ENCODE measurements at regions not wholly inside any gene's neighbourhood (a gene's known extent, or its start where the extent isn't known, plus 50 kb on each side); places are given as distances from the start of the nearest gene placed in this dataset.
A peak's percentile ranks its signal among the peaks of the same experiment; 100 is the strongest.
"Not testable (repeated sequence)": the region's sequence is repeated elsewhere in the genome, so short reads cannot be mapped to it uniquely, and the experiment has no call there.

- no peaks in the 10 kb centered on the region for H3K36me3 Mint-ChIP-seq
- no peak for ATAC-seq
- DNase-seq: no peak
- POLR2A ChIA-PET: no interaction called here
- no peaks in the 10 kb centered on the region for H3K27me3 Mint-ChIP-seq
- no peak overlapping the region for H3K27ac Mint-ChIP-seq
- no peak overlapping the region for H3K4me3 Mint-ChIP-seq
- peaks cover 0 to 20% (median 2%) of the 10 kb centered on the region in 9 donors for H3K9me3 Mint-ChIP-seq
- H3K4me1 Mint-ChIP-seq: no peaks in the 10 kb centered on the region
Measured at GRCh38 chr4:175071123-175071522, 153.0 kb downstream of the ADAM29 start.

GRCh38 chr4:175087145-175087544, 169.0 kb downstream of the ADAM29 start:
- Mint-ChIP-seq H3K9me3 (peaks cover 0 to 3% (median 0%) of the 10 kb centered on the region in 9 donors), H3K27me3 (no peaks in the 10 kb centered on the region)
- POLR2A ChIA-PET: no interaction called here

GRCh38 chr4:175090116-175090515, 172.0 kb downstream of the ADAM29 start:
- no peak overlapping the region for H3K4me3 Mint-ChIP-seq
- ATAC-seq (no peak), DNase-seq (no peak)
- POLR2A ChIA-PET: no interaction called here
- no peaks in the 10 kb centered on the region for H3K36me3 Mint-ChIP-seq
- no peaks in the 10 kb centered on the region for H3K27me3 Mint-ChIP-seq
- no peaks in the 10 kb centered on the region for H3K4me1 Mint-ChIP-seq
- H3K9me3 Mint-ChIP-seq: peaks cover 0 to 5% (median 2%) of the 10 kb centered on the region in 9 donors
- no peak overlapping the region for H3K27ac Mint-ChIP-seq

More at GRCh38 chr4:175087145-175087544, 169.0 kb downstream of the ADAM29 start:
- no peak overlapping the region for H3K4me3 Mint-ChIP-seq
- no peak overlapping the region for H3K27ac Mint-ChIP-seq
- no peaks in the 10 kb centered on the region for H3K36me3 Mint-ChIP-seq
- DNase-seq (no peak), ATAC-seq (no peak)
- H3K4me1 Mint-ChIP-seq: no peaks in the 10 kb centered on the region

GRCh38 chr4:175091649-175092048, 173.5 kb downstream of the ADAM29 start:
- H3K4me3 Mint-ChIP-seq: no peak overlapping the region
- H3K9me3 Mint-ChIP-seq: peaks cover under 1 to 15% (median 5%) of the 10 kb centered on the region in 9 donors
- ATAC-seq (no peak), DNase-seq (no peak)
- POLR2A ChIA-PET: no interaction called here
- H3K36me3 Mint-ChIP-seq: no peaks in the 10 kb centered on the region
- H3K27me3 Mint-ChIP-seq: no peaks in the 10 kb centered on the region
- no peak overlapping the region for H3K27ac Mint-ChIP-seq
- H3K4me1 Mint-ChIP-seq: no peaks in the 10 kb centered on the region

GRCh38 chr4:175092114-175092513, 174.0 kb downstream of the ADAM29 start:
- H3K36me3 Mint-ChIP-seq: no peaks in the 10 kb centered on the region
- ATAC-seq (no peak), DNase-seq (no peak)
- H3K27ac Mint-ChIP-seq: no peak overlapping the region
- H3K4me1 Mint-ChIP-seq: no peaks in the 10 kb centered on the region
- POLR2A ChIA-PET: no interaction called here
- H3K27me3 Mint-ChIP-seq: no peaks in the 10 kb centered on the region
- H3K4me3 Mint-ChIP-seq: no peak overlapping the region
- peaks cover 1 to 15% (median 5%) of the 10 kb centered on the region in 9 donors for H3K9me3 Mint-ChIP-seq

GRCh38 chr4:175093055-175093454, 174.9 kb downstream of the ADAM29 start:
- H3K4me3 Mint-ChIP-seq, H3K27me3 Mint-ChIP-seq, H3K36me3 Mint-ChIP-seq, DNase-seq, POLR2A ChIA-PET, ATAC-seq, H3K27ac Mint-ChIP-seq, H3K4me1 Mint-ChIP-seq: not testable (repeated sequence)
- H3K9me3 Mint-ChIP-seq: peaks cover 1 to 15% (median 6%) of the 10 kb centered on the region in 9 donors

- H3K4me1 Mint-ChIP-seq: no peaks in the 10 kb centered on the region
- POLR2A ChIA-PET: no interaction called here
- DNase-seq: no peak
- H3K9me3 Mint-ChIP-seq: peaks cover 7 to 25% (median 11%) of the 10 kb centered on the region in 9 donors
- H3K27me3 Mint-ChIP-seq: no peaks in the 10 kb centered on the region
- no peak overlapping the region for H3K4me3 Mint-ChIP-seq
- peaks cover 0 to 8% (median 0%) of the 10 kb centered on the region in 3 donors for H3K36me3 Mint-ChIP-seq
- no peak for ATAC-seq
- no peak overlapping the region for H3K27ac Mint-ChIP-seq
Measured at GRCh38 chr4:175103403-175103802, 185.2 kb downstream of the ADAM29 start.

GRCh38 chr4:175106301-175106700, 188.1 kb downstream of the ADAM29 start:
- DNase-seq (no peak), ATAC-seq (no peak)
- no peaks in the 10 kb centered on the region for H3K27me3 Mint-ChIP-seq
- peaks cover 0 to 27% (median 0%) of the 10 kb centered on the region in 3 donors for H3K36me3 Mint-ChIP-seq
- POLR2A ChIA-PET: no interaction called here
- H3K27ac Mint-ChIP-seq: no peak overlapping the region
- no peaks in the 10 kb centered on the region for H3K4me1 Mint-ChIP-seq
- H3K4me3 Mint-ChIP-seq: no peak overlapping the region
- peaks cover 12 to 49% (median 28%) of the 10 kb centered on the region in 9 donors for H3K9me3 Mint-ChIP-seq

- Mint-ChIP-seq H3K9me3 (peaks cover 18 to 63% (median 38%) of the 10 kb centered on the region in 9 donors), H3K4me1 (no peaks in the 10 kb centered on the region), H3K4me3 (no peak overlapping the region), H3K36me3 (peaks cover 0 to 27% (median 0%) of the 10 kb centered on the region in 3 donors), H3K27ac (no peak overlapping the region), H3K27me3 (no peaks in the 10 kb centered on the region)
- DNase-seq: peak in 1 of 10 donors; percentile 53
- no peak for ATAC-seq
- POLR2A ChIA-PET: no interaction called here
Measured at GRCh38 chr4:175109933-175110332, 191.8 kb downstream of the ADAM29 start.

GRCh38 chr4:175125410-175126068, 207.4 kb downstream of the ADAM29 start:
- Mint-ChIP-seq H3K9me3 (peaks cover 15 to 41% (median 24%) of the 10 kb centered on the region in 9 donors), H3K27me3 (no peaks in the 10 kb centered on the region), H3K27ac (no peak overlapping the region), H3K4me3 (no peak overlapping the region), H3K36me3 (no peaks in the 10 kb centered on the region), H3K4me1 (no peaks in the 10 kb centered on the region)
- POLR2A ChIA-PET: no interaction called here
- no peak for DNase-seq
- ATAC-seq: no peak

GRCh38 chr4:175127314-175127713, 209.2 kb downstream of the ADAM29 start:
- DNase-seq (no peak), ATAC-seq (no peak)
- no peaks in the 10 kb centered on the region for H3K27me3 Mint-ChIP-seq
- no peaks in the 10 kb centered on the region for H3K36me3 Mint-ChIP-seq
- peaks cover 9 to 27% (median 17%) of the 10 kb centered on the region in 9 donors for H3K9me3 Mint-ChIP-seq
- POLR2A ChIA-PET: no interaction called here
- no peaks in the 10 kb centered on the region for H3K4me1 Mint-ChIP-seq
- H3K4me3 Mint-ChIP-seq: no peak overlapping the region
- H3K27ac Mint-ChIP-seq: no peak overlapping the region

GRCh38 chr4:175129797-175130196, 211.6 kb downstream of the ADAM29 start:
- POLR2A ChIA-PET: no interaction called here
- ATAC-seq (no peak), DNase-seq (no peak)
- Mint-ChIP-seq H3K4me1 (no peaks in the 10 kb centered on the region), H3K4me3 (no peak overlapping the region), H3K27me3 (no peaks in the 10 kb centered on the region), H3K36me3 (no peaks in the 10 kb centered on the region), H3K27ac (no peak overlapping the region), H3K9me3 (peaks cover 4 to 22% (median 6%) of the 10 kb centered on the region in 9 donors)

GRCh38 chr4:175139205-175139604, 221.0 kb downstream of the ADAM29 start:
- DNase-seq (no peak), ATAC-seq (no peak)
- no peaks in the 10 kb centered on the region for H3K4me1 Mint-ChIP-seq
- no peak overlapping the region for H3K27ac Mint-ChIP-seq
- H3K36me3 Mint-ChIP-seq: no peaks in the 10 kb centered on the region
- no peak overlapping the region for H3K4me3 Mint-ChIP-seq
- no peaks in the 10 kb centered on the region for H3K27me3 Mint-ChIP-seq
- POLR2A ChIA-PET: no interaction called here
- H3K9me3 Mint-ChIP-seq: peaks cover 0 to 23% (median 0%) of the 10 kb centered on the region in 9 donors

GRCh38 chr4:175143116-175143515, 225.0 kb downstream of the ADAM29 start:
- no peaks in the 10 kb centered on the region for H3K27me3 Mint-ChIP-seq
- H3K4me3 Mint-ChIP-seq: no peak overlapping the region
- H3K27ac Mint-ChIP-seq: no peak overlapping the region
- no peaks in the 10 kb centered on the region for H3K36me3 Mint-ChIP-seq
- ATAC-seq (no peak), DNase-seq (no peak)
- no peaks in the 10 kb centered on the region for H3K4me1 Mint-ChIP-seq
- H3K9me3 Mint-ChIP-seq: peaks cover 0 to 33% (median 4%) of the 10 kb centered on the region in 9 donors
- POLR2A ChIA-PET: no interaction called here
